Suprapubic skin (tissue), 4 donors: ENCODE measurements at regions not wholly inside any gene's neighbourhood (a gene's known extent, or its start where the extent isn't known, plus 50 kb on each side); places are given as distances from the start of the nearest gene placed in this dataset.

ENCODE experiments used
- DNase-seq, 2 donors: peaks; one replicate each; pipeline ENCODE4 v3.0.0-alpha.2; 2019; ENCODE audit warnings: low spot score in 2 of 2
- H3K27ac ChIP-seq: fragments of 200-600 bp; sonication (generic); one replicate; pipeline ENCODE4 v1.5.1; 2019
- H3K27me3 ChIP-seq: fragments of 200-600 bp; sonication (generic); one replicate; pipeline ENCODE4 v1.5.1; 2019
- H3K36me3 ChIP-seq: fragments of 200-600 bp; sonication (generic); one replicate; pipeline ENCODE4 v1.5.1; 2019
- H3K4me1 ChIP-seq: fragments of 200-600 bp; sonication (generic); one replicate; pipeline ENCODE4 v1.5.1; 2019
- H3K4me3 ChIP-seq: fragments of 200-600 bp; sonication (generic); one replicate; pipeline ENCODE4 v1.5.1; 2019; ENCODE audit warnings: mild to moderate bottlenecking
- H3K9me3 ChIP-seq: fragments of 200-600 bp; sonication (generic); one replicate; pipeline ENCODE4 v1.5.1; 2019
- CTCF ChIP-seq, 2 donors: fragments of 200-600 bp in 1 of 2; fragments of 450-650 bp in 1 of 2; sonication (generic) in 1 of 2; IDR thresholded peaks; one replicate each; pipeline ENCODE4 v1.5.1; 2016 to 2019; ENCODE audit warnings: antibody characterized with exemption in 2 of 2, mild to moderate bottlenecking in 1 of 2, moderate library complexity in 1 of 2
- EP300 ChIP-seq: sonication (generic); formaldehyde crosslinking; IDR thresholded peaks from one replicate; pipeline ENCODE4 v1.6.1; 2017; ENCODE audit warnings: antibody characterized with exemption
- POLR2A ChIP-seq, 2 donors: fragments of 450-650 bp; IDR thresholded peaks; one replicate each; pipeline ENCODE4 v1.6.1; 2017; ENCODE audit warnings: antibody characterized with exemption in 2 of 2, mild to moderate bottlenecking in 2 of 2, moderate library complexity in 2 of 2
- POLR2AphosphoS5 ChIP-seq, 3 donors: sonication (generic); formaldehyde crosslinking; IDR thresholded peaks; one replicate each; pipeline ENCODE4 v1.6.1; 2017; ENCODE audit warnings: antibody characterized with exemption in 3 of 3
- WGBS: methylation state at CpG from one replicate; pipeline ENCODE4 v1.1.5; 2018; 5-methylcytosine and 5-hydroxymethylcytosine counted together

- 88% methylated on average over 6 of the region's 6 CpGs for WGBS
- H3K27me3 ChIP-seq: no peaks in the 10 kb centered on the region
- H3K9me3 ChIP-seq: peaks cover 6% of the 10 kb centered on the region
- no peak overlapping the region for H3K4me3 ChIP-seq
- no peaks in the 10 kb centered on the region for H3K4me1 ChIP-seq
- TF ChIP-seq POLR2AphosphoS5 (IDR thresholded peaks at IDR 0.05) (no peak), CTCF (IDR thresholded peaks at IDR 0.05) (no peak), POLR2A (IDR thresholded peaks at IDR 0.05) (no peak), EP300 (no peak)
- H3K36me3 ChIP-seq: no peaks in the 10 kb centered on the region
- no peak overlapping the region for H3K27ac ChIP-seq
- DNase-seq: no peak
Observed at GRCh38 chr3:76011121-76011520, 225.8 kb upstream of the ZNF717 start.

GRCh38 chr3:76015496-76015895 is 230.1 kb upstream of the ZNF717 start:
- no peaks in the 10 kb centered on the region for H3K4me1 ChIP-seq
- H3K36me3 ChIP-seq: no peaks in the 10 kb centered on the region
- TF ChIP-seq CTCF (IDR thresholded peaks at IDR 0.05): no peak
- TF ChIP-seq POLR2AphosphoS5 (IDR thresholded peaks at IDR 0.05): no peak
- TF ChIP-seq EP300: no peak
- TF ChIP-seq POLR2A (IDR thresholded peaks at IDR 0.05): no peak
- no peaks in the 10 kb centered on the region for H3K27me3 ChIP-seq
- H3K4me3 ChIP-seq: no peak overlapping the region
- H3K27ac ChIP-seq: no peak overlapping the region
- 93% methylated on average over 2 of the region's 2 CpGs for WGBS
- DNase-seq: no peak
- H3K9me3 ChIP-seq: peaks cover 6% of the 10 kb centered on the region

- no peak for TF ChIP-seq CTCF (IDR thresholded peaks at IDR 0.05)
- no peak for TF ChIP-seq POLR2A (IDR thresholded peaks at IDR 0.05)
- no peak for TF ChIP-seq EP300
- TF ChIP-seq POLR2AphosphoS5 (IDR thresholded peaks at IDR 0.05): no peak
Observed at GRCh38 chr3:76016111-76016510, 230.8 kb upstream of the ZNF717 start.

GRCh38 chr3:76016769-76017439 is 231.6 kb upstream of the ZNF717 start:
- 60% methylated on average over 6 of the region's 6 CpGs for WGBS
- TF ChIP-seq POLR2AphosphoS5 (IDR thresholded peaks at IDR 0.05) (no peak), EP300 (no peak), POLR2A (IDR thresholded peaks at IDR 0.05) (no peak)

More at GRCh38 chr3:76016111-76016510, 230.8 kb upstream of the ZNF717 start:
- no peak for DNase-seq
- no peak overlapping the region for H3K27ac ChIP-seq
- H3K9me3 ChIP-seq: peaks cover 6% of the 10 kb centered on the region
- H3K4me3 ChIP-seq: no peak overlapping the region
- H3K36me3 ChIP-seq: no peaks in the 10 kb centered on the region
- H3K4me1 ChIP-seq: no peaks in the 10 kb centered on the region
- no peaks in the 10 kb centered on the region for H3K27me3 ChIP-seq
- 75% methylated on average over 6 of the region's 6 CpGs for WGBS

GRCh38 chr3:76021376-76021775 is 236.0 kb upstream of the ZNF717 start:
- no peak overlapping the region for H3K4me3 ChIP-seq
- no peaks in the 10 kb centered on the region for H3K27me3 ChIP-seq
- no peaks in the 10 kb centered on the region for H3K4me1 ChIP-seq
- H3K9me3 ChIP-seq: no peaks in the 10 kb centered on the region
- TF ChIP-seq CTCF (IDR thresholded peaks at IDR 0.05) (no peak), POLR2A (IDR thresholded peaks at IDR 0.05) (no peak), POLR2AphosphoS5 (IDR thresholded peaks at IDR 0.05) (no peak), EP300 (no peak)
- WGBS: 79% methylated on average over 4 of the region's 4 CpGs
- no peaks in the 10 kb centered on the region for H3K36me3 ChIP-seq
- DNase-seq: no peak
- H3K27ac ChIP-seq: no peak overlapping the region

More at GRCh38 chr3:76016769-76017439, 231.6 kb upstream of the ZNF717 start:
- Histone ChIP-seq H3K36me3 (no peaks in the 10 kb centered on the region), H3K27ac (no peak overlapping the region), H3K4me1 (no peaks in the 10 kb centered on the region), H3K9me3 (peaks cover 6% of the 10 kb centered on the region), H3K4me3 (no peak overlapping the region), H3K27me3 (no peaks in the 10 kb centered on the region)
- no peak for DNase-seq
